ENCODE measurements at regions not wholly inside any gene's neighbourhood (a gene's known extent, or its start where the extent isn't known, plus 50 kb on each side); places are given as distances from the start of the nearest gene placed in this dataset.

DNA sequence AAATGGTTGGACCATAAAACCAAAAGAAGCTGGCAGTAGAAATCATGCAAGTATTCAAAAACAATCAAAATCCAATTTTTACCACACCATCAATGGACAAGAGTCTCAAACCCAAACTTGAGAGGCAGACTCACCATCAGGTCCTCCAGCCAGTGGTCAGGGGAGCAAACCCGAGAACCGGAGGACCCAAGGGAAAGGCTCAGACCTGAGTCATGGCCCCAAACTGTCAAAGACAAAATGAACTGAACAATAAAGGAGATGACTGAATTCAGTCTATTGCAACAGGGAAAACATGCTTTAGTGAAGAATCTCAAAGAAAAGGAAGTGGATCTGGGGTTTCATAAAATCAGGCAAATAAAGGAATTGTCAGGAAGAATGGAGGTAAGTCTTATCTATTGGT, 150.7 kb upstream of the MGAT5 start:
- Histone ChIP-seq H3K4me1 (ENCODE audit: insufficient read depth, low read length) (no peaks in the 10 kb centered on the region), H3K9me3 (ENCODE audit: control insufficient read depth, insufficient read depth, low read length) (no peaks in the 10 kb centered on the region), H3K9ac (ENCODE audit: low read depth, low read length) (no peak overlapping the region), H3K36me3 (ENCODE audit: insufficient read depth, low read length) (no peaks in the 10 kb centered on the region)

DNA sequence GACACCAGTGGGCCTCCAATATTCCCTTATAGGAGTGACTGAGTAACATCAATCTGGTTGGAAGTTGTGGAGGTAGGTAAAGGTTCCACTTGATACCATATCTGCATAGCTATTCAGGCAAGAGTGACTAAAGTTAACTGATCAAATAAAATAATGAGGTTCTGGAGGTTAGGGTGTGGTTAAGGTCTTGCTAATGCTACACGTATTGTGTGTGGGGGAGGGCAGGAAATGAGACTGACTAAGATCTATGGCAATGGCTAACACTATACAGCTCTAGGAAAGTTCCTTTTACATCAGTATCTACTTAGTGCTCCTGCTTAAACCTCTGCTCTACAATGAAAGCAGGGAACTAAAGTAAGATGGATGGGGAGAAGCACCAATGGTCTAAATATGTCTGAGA, 149.1 kb upstream of the MGAT5 start:
- Histone ChIP-seq H3K36me3 (ENCODE audit: insufficient read depth, low read length) (no peaks in the 10 kb centered on the region), H3K9me3 (ENCODE audit: control insufficient read depth, insufficient read depth, low read length) (no peaks in the 10 kb centered on the region), H3K4me1 (ENCODE audit: insufficient read depth, low read length) (no peaks in the 10 kb centered on the region), H3K9ac (ENCODE audit: low read depth, low read length) (no peak overlapping the region)

DNA sequence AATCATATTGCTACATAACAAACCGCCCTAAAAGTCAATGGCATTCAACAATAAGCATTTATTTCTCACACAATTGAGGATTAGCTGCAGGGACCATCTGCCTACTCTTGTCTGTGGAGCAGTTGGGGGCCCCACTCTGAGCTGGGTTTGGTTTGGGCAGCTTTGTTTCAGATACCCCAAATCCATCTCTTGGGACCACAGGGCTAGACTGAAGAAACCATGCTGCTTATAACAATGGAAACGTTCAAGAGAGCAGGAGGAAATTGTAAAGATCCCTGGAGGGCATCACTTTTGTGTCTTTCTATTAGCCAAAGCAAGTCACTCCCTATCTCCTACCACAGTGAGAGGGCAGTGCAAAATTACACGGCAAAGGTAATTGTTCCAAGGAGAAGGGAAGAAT, 146.5 kb upstream of the MGAT5 start:
- no peaks in the 10 kb centered on the region for H3K36me3 ChIP-seq (ENCODE audit: insufficient read depth, low read length)
- H3K4me1 ChIP-seq (ENCODE audit: insufficient read depth, low read length) = no peaks in the 10 kb centered on the region
- H3K9me3 ChIP-seq (ENCODE audit: control insufficient read depth, insufficient read depth, low read length) = peaks cover 5% of the 10 kb centered on the region; the same call in 1 of the 2 replicates
- H3K9ac ChIP-seq (ENCODE audit: low read depth, low read length) = no peak overlapping the region

DNA sequence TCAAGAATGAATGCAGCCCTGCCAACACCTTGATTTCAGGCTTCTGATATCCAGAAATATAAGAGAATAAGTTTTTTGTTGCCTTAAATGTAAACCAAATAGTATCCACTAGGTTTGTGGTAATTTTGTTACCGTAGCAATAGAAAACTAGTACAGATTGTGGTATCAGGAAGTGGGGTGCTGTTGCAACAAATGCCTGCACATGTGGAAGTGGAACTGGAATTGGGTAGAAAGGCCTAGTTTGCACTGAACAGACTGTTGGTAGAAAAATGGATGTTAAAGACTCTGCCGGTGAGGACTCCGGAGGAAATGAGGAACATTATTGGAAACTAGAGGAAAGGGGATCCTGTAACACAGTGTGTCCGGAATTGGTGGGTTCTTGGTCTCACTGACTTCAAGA, 145.8 kb upstream of the MGAT5 start:
- Histone ChIP-seq H3K36me3 (ENCODE audit: insufficient read depth, low read length) (no peaks in the 10 kb centered on the region), H3K4me1 (ENCODE audit: insufficient read depth, low read length) (no peaks in the 10 kb centered on the region), H3K9ac (ENCODE audit: low read depth, low read length) (no peak overlapping the region), H3K9me3 (ENCODE audit: control insufficient read depth, insufficient read depth, low read length) (peaks cover 5% of the 10 kb centered on the region; the same call in 1 of the 2 replicates)

DNA sequence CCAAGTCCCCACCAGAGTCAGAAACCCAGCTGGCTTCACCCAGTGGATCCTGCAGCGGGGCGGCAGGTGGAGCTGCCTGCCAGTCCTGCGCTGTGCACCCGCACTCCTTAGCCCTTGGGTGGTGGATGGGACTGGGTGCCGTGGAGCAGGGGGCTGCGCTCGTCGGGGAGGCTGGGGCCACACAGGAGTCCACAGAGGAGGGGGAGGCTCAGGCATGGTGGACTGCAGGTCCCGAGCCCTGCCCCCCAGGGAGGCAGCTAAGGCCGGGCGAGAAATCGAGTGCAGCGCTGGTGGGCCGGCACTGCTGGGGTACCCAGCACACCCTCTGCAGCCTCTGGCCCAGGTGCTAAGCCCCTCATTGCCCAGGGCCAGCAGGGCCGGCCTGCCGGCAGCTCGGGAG, 144.6 kb upstream of the MGAT5 start:
- Histone ChIP-seq H3K9ac (ENCODE audit: low read depth, low read length) (no peak overlapping the region), H3K4me1 (ENCODE audit: insufficient read depth, low read length) (no peaks in the 10 kb centered on the region), H3K9me3 (ENCODE audit: control insufficient read depth, insufficient read depth, low read length) (peaks cover 5% of the 10 kb centered on the region; the same call in 1 of the 2 replicates), H3K36me3 (ENCODE audit: insufficient read depth, low read length) (no peaks in the 10 kb centered on the region)

DNA sequence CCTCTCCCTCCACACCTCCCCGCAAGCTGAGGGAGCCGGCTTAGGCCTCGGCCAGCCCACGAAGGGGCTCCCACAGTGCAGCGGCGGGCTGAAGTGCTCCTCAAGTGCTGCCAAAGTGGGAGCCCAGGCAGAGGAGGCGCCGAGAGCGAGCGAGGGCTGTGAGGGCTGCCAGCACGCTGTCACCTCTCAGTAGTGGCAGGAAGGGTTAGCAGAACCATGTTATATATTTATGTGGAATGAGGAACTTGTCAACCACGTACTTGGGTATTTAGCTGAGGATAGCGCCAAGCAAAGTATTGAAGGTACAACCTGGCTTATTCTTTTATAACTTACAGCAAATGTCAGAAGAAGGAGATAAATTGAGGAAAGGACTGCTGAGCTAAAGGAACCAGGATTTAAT, 144.1 kb upstream of the MGAT5 start:
- peaks cover 5% of the 10 kb centered on the region; the same call in 1 of the 2 replicates for H3K9me3 ChIP-seq (ENCODE audit: control insufficient read depth, insufficient read depth, low read length)
- no peaks in the 10 kb centered on the region for H3K36me3 ChIP-seq (ENCODE audit: insufficient read depth, low read length)
- H3K4me1 ChIP-seq (ENCODE audit: insufficient read depth, low read length) = no peaks in the 10 kb centered on the region
- H3K9ac ChIP-seq (ENCODE audit: low read depth, low read length) = no peak overlapping the region

DNA sequence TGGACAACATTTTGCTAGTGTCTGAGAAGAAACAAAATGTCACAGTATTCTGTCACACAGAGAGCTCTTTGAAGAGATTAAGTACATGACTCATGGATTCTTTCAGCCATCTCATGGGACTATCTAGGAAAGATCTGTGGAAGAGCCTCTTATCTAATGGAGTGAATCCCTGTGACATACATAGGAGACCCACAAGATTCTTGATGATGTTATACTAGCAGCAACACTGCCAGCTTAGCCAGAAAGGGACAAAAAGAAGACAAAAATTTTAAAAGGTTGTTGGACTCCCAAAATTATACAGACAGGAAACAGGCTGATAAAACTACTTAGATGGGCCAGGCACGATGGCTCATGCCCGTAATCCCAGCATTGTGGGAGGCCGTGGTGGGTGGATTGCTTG, 143.3 kb upstream of the MGAT5 start:
- H3K9ac ChIP-seq (ENCODE audit: low read depth, low read length) = no peak overlapping the region
- no peaks in the 10 kb centered on the region for H3K36me3 ChIP-seq (ENCODE audit: insufficient read depth, low read length)
- peaks cover 5% of the 10 kb centered on the region; the same call in 1 of the 2 replicates for H3K9me3 ChIP-seq (ENCODE audit: control insufficient read depth, insufficient read depth, low read length)
- no peaks in the 10 kb centered on the region for H3K4me1 ChIP-seq (ENCODE audit: insufficient read depth, low read length)

DNA sequence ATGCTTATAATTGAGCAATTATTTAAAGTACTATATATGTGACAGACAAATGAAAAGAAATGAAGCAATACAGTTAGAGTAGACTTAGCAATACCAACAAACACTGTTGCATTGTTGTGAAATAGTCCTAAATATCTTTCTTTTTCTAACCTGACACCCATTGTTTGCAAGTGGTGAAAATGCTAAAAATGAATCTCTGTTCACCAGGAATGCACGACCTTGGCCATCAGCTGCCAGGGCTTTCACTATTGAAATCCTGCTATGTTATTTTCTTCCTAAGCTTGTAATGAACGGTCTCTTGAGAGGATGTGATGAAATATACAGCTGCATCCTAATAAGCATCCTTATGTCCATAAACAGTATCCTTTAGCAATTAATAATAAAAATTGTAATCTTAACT, 136.2 kb upstream of the MGAT5 start:
- Histone ChIP-seq H3K9me3 (ENCODE audit: control insufficient read depth, insufficient read depth, low read length) (no peaks in the 10 kb centered on the region), H3K4me1 (ENCODE audit: insufficient read depth, low read length) (peaks cover 17% of the 10 kb centered on the region), H3K36me3 (ENCODE audit: insufficient read depth, low read length) (no peaks in the 10 kb centered on the region), H3K9ac (ENCODE audit: low read depth, low read length) (no peak overlapping the region)

DNA sequence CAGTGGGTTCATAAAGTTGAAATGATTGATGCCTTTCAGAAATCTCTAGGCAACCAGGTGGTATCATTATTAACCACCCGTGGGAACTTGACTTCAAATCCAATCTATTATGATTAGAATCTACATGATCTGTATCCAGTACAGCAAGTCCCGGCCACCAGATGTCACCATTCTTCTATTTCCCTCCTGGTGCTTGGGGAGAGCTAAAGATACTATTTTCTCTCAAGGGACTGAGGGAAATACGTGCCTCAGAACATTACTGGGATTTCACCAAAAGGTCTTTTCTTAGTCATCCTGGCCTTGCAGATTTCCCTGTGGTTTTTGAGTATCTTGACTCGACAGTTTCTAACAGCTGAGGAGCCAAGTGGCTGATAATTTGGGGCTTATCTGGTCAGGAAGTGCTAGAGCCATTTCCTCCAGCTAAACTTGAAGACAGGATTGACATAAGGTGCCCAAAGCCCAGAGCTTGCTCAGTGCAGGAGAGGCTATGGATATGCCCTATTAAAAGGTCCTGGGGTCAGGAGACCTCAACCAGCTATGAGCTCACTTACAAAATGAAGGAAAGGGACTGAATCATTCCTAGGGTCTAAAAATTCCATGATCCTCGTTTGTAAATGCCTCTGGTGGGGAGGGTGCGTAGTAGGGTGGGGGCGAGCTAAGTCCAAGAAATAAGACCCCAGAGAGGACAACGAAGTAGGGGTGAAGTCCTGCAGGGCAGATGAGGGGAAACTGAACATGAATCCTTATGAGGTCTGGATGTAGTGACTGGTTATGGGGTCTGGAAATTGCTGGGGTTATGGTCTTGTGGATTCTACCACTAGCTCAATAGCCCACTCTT, 135.4 kb upstream of the MGAT5 start:
- H3K36me3 ChIP-seq (ENCODE audit: insufficient read depth, low read length) = no peaks in the 10 kb centered on the region
- H3K4me1 ChIP-seq (ENCODE audit: insufficient read depth, low read length) = peaks cover 17% of the 10 kb centered on the region
- no peaks in the 10 kb centered on the region for H3K9me3 ChIP-seq (ENCODE audit: control insufficient read depth, insufficient read depth, low read length)
- H3K9ac ChIP-seq (ENCODE audit: low read depth, low read length) = peak overlapping the region; percentile 66; the same call in 1 of the 2 replicates

DNA sequence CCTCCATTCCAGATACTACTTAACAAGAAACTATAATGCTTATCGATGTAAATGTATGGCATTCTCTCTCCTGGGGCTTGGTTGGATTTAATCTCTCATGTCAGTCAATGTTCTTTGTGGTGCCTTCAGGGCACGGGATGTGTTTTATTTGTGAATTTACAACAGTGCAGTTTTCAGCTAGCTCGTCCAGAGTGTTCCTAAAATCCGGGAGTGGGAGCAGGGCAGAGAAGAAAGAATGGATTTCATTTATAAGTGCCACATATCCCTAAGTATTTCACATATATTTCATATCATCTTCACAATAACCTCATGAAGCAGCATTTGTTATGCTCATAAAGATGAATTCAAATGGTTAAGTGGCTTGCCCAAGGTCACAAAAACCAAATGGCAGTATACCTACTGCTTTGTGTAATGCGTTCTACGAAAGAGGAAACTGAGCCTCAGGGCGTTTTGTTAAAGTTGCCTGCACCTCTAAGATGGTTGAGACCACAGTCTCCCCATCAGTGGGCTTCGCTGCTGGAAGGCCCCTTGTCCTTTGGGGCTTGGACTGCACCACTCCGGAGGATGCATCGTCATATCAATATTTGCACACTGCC, 134.7 kb upstream of the MGAT5 start:
- Histone ChIP-seq H3K9me3 (ENCODE audit: control insufficient read depth, insufficient read depth, low read length) (no peaks in the 10 kb centered on the region), H3K36me3 (ENCODE audit: insufficient read depth, low read length) (no peaks in the 10 kb centered on the region), H3K4me1 (ENCODE audit: insufficient read depth, low read length) (peaks cover 20% of the 10 kb centered on the region), H3K9ac (ENCODE audit: low read depth, low read length) (peak overlapping the region; percentile 66; the same call in 1 of the 2 replicates)

DNA sequence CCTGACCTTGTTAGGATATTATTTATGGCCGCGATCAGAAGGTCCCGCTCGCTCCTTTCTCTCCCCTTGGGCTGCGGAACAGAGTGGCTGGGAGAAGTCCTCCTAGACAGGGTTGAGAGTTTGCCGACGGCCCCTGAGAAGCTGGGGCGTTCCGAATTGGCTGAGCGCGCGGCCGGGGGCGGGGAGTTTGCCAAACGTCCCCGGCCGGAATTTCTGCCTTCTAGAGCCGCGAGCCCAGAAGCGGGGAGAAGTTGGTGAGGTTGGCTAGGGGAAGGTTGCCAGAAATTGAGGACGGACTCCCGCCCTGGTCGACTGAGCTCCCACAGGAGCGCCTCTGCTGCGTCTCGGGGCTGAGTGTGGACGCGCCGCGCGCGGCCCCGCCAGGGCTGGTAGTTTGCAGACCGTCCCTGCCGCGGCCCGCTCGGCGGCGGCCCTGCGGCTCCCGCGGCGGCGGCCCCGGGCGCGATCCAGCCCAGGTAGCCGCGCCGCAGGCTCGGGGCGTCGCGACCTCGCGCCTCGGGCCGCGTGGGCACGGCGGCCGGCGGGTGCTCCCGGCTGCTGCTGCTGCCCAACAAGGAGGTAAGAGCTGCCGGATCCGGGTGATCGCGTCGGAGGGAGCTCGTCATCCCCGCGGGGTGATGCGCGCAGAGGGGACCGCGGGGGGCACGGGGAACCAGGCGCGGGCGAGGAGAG, 134.0 kb upstream of the MGAT5 start:
- peak overlapping the region; percentile 66 for H3K9ac ChIP-seq (ENCODE audit: low read depth, low read length)
- no peaks in the 10 kb centered on the region for H3K9me3 ChIP-seq (ENCODE audit: control insufficient read depth, insufficient read depth, low read length)
- H3K4me1 ChIP-seq (ENCODE audit: insufficient read depth, low read length) = peaks cover 26% of the 10 kb centered on the region
- no peaks in the 10 kb centered on the region for H3K36me3 ChIP-seq (ENCODE audit: insufficient read depth, low read length)

DNA sequence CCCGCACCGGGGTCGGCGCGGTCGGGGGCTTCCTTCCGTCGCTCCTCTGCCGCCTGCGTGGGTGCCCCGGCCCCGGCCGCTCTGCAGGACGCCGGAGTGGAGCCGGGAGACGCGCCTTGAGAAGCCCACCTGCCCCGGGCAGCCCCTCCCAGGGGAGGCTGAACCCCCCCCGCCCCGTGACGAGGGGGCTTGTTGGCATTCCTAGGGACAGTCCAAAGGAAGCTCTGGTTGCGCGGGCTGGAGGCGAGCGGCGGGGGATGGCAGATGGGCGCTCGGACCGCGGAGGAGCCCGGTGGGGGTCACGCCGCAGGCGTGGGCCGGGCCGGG, 133.5 kb upstream of the MGAT5 start:
- peaks cover 26% of the 10 kb centered on the region for H3K4me1 ChIP-seq (ENCODE audit: insufficient read depth, low read length)
- H3K36me3 ChIP-seq (ENCODE audit: insufficient read depth, low read length) = no peaks in the 10 kb centered on the region
- H3K9ac ChIP-seq (ENCODE audit: low read depth, low read length) = peak overlapping the region; percentile 66
- no peaks in the 10 kb centered on the region for H3K9me3 ChIP-seq (ENCODE audit: control insufficient read depth, insufficient read depth, low read length)

DNA sequence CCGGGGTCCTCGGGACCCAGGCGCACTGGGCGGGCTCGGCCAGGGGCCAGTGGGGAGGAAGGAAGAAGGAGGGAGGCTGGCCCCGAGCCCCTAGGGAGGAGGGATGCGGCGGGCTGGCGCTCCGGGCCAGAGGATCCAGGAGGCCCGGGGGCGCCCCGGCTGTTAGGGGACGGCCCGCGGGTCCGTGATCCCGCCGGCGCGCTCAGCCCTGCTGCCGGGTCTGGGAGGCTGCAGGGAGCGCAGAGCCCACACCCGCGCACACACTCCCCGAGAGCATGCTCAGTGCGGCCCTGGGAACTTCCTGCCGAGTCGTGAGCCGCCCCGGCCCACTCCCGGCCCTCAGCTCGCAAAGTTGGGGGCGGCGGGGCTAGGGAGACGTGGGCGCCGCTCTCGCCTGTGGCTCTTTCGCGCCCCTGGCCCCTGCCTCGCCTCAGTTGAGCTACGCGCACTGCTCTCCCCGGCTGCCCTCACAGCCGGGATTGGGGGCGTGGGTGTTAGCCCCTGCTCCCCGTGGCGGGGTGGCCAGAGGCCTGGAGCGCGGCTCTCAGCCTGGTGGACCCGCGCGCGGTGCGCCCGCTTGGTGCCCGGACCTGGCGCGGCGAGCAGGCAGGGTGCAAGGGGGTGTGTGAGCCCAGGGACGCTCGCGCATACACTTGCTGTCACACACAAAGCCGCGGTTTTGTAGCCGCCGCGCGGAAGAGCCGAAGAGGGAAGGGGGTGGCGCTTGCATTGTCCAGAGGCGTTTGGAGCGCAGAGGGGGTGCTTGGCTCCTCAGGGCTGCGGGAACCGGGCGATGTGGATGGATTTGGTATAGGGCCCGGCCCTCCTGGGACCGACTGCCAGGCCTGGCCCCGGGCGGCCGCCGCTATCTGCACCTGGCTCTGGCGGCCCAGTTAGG, 132.9 kb upstream of the MGAT5 start:
- H3K4me1 ChIP-seq (ENCODE audit: insufficient read depth, low read length) = peaks cover 26% of the 10 kb centered on the region
- peak overlapping the region; percentile 66 for H3K9ac ChIP-seq (ENCODE audit: low read depth, low read length)
- no peaks in the 10 kb centered on the region for H3K9me3 ChIP-seq (ENCODE audit: control insufficient read depth, insufficient read depth, low read length)
- no peaks in the 10 kb centered on the region for H3K36me3 ChIP-seq (ENCODE audit: insufficient read depth, low read length)

DNA sequence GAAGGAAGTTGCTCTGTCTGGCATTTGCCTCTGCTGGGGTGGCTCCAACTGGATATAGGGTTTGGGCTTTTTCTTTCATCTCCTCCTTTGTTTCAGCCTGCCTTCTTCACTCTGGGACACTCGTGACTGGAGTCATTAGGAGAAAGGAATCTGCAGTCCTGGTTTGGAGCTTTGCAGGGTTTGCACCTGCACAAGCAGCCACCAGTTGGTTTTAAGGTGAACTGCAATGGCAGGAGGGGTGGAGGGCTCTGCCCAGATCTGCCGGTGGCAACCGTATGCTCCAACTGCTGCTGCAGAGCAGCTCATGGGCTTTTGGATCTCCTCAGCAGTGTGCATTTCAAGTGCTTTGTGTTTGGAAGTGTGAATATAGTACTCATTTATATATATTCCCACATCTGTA, 131.3 kb upstream of the MGAT5 start:
- no peaks in the 10 kb centered on the region for H3K9me3 ChIP-seq (ENCODE audit: control insufficient read depth, insufficient read depth, low read length)
- H3K9ac ChIP-seq (ENCODE audit: low read depth, low read length) = no peak overlapping the region
- H3K36me3 ChIP-seq (ENCODE audit: insufficient read depth, low read length) = no peaks in the 10 kb centered on the region
- H3K4me1 ChIP-seq (ENCODE audit: insufficient read depth, low read length) = peaks cover 26% of the 10 kb centered on the region

Measured in ES-I3 (cell line).